Activated naive CD4-positive, alpha-beta T cell treated with Interleukin-2 at 50 U/mL for 16 hours (primary cell): ENCODE measurements at regions not wholly inside any gene's neighbourhood (a gene's known extent, or its start where the extent isn't known, plus 50 kb on each side); places are given as distances from the start of the nearest gene placed in this dataset.
"Not testable (repeated sequence)": the region's sequence is repeated elsewhere in the genome, so short reads cannot be mapped to it uniquely, and the experiment has no call there.

Experiments used
- DNase-seq: peaks from one replicate; pipeline ENCODE4 v3.0.0-alpha.2; 2020

GRCh38 chr10:94131885-94132284 is 138.2 kb downstream of the PLCE1 start:
- DNase-seq: no peak

GRCh38 chr10:94133239-94133638 is 139.5 kb downstream of the PLCE1 start:
- DNase-seq: no peak

GRCh38 chr10:94137747-94138146 is 144.0 kb downstream of the PLCE1 start:
- no peak for DNase-seq

GRCh38 chr10:94138391-94138790 is 144.7 kb downstream of the PLCE1 start:
- DNase-seq: no peak

DNA sequence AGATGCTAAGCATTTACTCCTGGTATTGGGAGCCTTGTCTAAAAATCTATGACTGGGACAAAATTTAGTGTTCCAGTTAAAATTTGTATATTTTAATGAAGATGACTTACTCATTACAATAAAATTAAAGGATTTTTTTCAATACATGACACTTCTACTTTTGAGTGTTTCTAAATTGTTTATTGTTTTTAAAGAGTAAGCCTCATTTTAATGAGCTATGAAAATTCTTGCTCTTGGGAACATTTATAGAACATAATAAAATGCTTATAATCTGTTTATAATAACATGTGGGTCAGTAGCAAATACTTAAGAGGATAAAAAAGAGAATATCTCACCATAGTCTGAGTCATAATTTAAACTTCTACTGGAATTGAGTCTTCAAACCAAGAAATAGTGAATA is 149.5 kb downstream of the PLCE1 start:
- no peak for DNase-seq

DNA sequence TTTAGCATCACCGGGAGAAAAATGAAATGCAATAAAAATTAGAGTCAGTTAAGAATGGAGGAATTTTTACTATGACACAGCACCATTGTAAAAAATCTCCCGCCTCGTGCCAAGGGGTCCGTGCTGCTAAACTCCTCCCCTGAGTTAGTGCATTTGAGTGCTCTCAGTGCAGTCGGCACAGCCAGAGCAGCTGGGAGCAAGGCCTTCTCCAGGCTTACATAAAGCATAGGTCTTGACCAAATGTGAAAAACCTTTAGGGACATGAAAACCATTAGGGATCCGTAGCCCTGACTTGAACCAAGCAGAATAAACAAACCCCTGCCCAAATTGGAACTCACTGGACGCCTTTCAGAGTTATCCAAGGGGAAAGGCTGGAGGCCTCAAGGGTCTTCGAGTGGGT is 152.6 kb downstream of the PLCE1 start:
- DNase-seq: no peak

DNA sequence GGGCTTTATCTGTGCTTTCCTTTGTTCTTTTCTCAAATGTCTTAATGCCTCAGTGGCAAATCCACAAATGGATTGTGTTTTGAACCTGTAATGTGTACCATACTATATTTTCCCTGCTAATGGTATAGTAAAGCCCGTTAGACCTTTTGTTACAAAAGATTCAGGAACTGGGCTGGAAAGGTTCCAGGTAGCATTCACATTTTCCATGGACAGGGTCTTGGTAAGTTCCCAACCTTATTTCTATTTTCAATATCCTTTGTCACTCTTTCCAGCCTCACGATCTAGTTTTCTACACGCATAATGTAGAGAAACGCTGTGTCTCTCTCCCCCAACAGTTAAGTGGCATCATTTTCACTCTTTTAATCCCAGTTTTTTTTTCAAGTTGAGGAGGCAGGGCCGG is 153.0 kb downstream of the PLCE1 start:
- DNase-seq: no peak

DNA sequence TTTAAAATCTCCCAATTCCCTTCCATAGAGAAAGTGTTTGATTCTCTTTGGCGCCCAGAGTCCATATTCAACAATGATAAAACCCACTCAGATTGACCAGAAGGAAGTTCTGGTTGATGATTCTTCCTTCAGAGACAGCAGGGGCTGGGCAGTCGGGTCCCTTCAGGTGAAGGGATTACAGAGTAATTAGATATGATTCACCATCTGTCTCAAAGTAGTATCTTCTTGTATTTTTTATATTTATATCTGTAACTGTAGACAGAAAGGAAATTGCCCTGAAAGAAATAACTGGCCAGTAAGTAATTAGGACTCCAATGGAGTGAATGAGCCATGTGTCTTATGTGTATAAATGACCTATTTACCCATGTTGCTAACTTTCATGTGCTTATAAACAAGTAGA is 156.0 kb downstream of the PLCE1 start:
- no peak for DNase-seq

DNA sequence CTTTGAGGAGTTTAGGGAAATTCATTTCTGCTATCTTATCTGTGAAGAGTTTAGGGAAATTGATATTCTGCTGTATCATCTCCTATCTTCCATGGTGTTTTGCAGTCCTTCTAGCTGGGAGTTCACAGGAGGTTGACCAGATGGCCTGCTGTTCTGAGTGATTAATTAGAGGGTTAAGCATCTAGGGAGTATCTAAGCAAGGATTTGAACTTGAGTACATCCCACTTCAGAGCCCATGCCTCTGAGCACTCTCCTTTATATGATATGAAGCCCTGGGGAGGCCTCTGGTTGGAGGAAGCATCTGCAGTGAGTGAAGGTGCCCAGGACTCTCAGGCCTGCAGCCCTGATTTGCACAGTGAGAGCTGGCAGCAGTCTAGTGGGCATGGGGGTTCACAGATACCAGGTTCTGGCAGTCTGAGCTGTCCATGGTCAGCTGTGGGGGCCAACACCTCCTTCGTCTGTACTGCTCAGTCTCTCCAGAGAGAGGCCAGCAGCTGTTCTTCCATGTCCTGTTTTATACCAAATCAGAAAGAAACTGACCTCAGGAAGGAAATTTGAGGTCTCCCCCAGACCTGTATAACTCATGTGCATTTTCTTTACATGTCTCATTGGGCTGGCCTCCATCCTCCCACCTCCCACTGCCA is 156.9 kb downstream of the PLCE1 start:
- no peak for DNase-seq

GRCh38 chr10:94155722-94156271 is 162.1 kb downstream of the PLCE1 start:
- no peak for DNase-seq

GRCh38 chr10:94156453-94156852 is 162.7 kb downstream of the PLCE1 start:
- no peak for DNase-seq

- DNase-seq: not testable (repeated sequence)
These were observed 171.5 kb downstream of the PLCE1 start for GRCh38 chr10:94165158-94165611.

DNA sequence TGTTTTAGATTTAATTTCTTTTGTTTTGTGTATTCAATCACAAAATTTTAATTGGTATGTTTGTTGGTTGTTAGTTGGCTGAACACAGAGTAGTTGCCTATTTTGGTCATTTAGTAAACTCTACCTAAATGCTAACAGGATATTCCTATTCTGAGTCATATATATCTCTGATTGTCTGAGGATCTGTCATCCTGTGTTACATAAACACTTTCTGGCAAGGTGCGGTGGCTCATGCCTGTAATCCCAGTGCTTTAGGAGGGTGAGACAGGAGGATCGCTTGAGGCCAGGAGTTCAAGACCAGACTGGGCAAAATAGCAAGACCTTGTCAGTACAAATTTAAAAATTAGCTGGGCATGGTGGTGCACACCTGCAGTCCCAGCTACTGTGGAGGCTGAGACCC is 178.6 kb downstream of the PLCE1 start:
- no peak for DNase-seq

- DNase-seq: no peak
These were observed 179.9 kb downstream of the PLCE1 start for GRCh38 chr10:94173594-94173993.

DNA sequence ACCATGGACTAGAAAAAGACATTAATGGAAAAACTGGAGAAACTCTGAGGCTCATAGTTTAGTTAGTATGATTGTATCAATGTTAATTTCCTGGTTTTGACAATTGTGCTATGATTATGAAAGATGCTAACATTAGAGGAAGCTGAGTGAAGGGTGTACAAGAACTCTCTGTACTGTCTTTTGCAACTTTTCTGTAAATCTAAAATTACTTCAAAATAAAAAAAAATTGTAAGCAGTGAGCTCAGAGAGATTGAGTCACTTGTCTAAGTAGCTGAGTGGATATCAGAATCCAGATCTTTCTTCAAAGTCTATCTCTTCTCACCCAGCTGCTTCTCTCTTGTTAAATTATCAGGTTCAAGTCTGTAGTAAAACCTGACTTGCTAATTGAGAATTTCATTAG is 181.1 kb downstream of the PLCE1 start:
- no peak for DNase-seq

DNA sequence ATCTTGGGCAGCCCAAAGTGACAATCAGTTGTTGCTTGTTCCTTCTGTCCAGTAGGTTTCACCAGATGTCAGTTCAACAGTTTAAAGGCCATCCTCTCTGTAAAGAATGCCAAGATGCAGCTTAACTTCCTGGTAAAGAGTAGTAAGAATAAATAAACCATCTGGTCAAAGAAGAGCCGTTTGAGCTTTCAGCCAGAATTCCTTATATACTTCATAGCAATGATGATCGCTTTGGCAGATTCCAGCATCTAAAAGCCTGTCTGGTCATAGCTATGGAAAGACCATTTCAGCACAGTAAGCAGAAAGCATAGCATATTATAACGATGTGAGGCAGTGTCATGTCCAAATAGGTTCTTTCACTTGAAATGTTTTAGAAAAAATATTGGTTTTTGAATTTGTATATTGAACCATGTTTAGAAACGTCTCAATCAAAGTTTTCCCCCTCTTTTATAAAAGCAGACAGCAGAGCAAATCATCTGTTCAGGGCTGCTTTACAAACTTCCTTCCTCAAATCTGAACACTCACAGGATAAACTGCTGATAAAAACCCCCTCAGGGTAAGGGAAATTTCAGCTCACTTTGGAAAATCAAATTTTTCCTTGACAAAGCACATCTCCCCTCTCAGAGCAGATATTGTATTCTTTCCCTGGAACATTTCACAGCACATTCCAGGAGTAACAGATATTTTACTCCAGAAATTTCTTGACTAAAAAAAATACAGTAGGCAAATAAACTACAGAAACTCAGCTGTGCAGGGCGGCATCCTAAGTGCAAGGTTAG is 184.1 kb downstream of the NOC3L start:
- no peak for DNase-seq

DNA sequence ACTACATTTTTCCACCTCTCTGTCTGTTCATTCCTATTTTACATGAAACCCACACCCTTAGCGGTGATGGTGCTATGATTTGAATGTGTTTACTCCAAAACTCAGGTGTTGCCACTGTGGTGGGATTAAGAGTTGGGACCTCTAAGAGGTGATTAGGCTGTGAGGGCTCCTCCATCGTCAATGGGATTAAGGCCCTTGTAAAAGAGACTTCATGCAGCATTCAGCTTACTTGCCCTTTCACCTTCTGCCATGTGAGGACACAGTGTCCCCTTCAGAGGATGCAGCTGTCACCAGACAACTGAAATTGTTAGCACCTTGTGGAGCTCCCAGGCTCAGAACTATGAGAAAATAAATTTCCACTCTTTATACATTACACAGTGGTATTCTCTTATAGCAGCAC is 182.2 kb downstream of the NOC3L start:
- no peak for DNase-seq

- DNase-seq: no peak
These were observed 179.0 kb downstream of the NOC3L start for GRCh38 chr10:94183666-94184264.

DNA sequence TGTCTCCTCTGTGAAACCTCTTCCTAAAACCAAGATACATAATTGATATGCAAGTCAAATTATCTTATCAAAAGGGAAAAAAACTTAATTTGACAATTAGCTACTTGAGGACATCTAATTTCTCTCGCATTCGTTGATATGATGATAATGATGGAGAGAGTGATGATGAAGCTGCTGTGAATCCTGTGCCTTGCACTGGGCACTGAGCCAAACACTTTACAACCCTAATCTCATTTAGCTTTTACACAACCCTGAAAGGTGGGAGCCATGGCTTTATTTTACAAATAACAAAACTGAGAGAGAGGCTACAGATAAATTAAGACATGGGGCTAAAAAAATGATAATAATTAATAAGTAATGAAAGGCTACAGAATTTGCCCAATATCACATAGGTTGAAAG is 176.0 kb downstream of the NOC3L start:
- DNase-seq: no peak

- no peak for DNase-seq
These were observed 170.4 kb downstream of the NOC3L start for GRCh38 chr10:94192333-94192732.

DNA sequence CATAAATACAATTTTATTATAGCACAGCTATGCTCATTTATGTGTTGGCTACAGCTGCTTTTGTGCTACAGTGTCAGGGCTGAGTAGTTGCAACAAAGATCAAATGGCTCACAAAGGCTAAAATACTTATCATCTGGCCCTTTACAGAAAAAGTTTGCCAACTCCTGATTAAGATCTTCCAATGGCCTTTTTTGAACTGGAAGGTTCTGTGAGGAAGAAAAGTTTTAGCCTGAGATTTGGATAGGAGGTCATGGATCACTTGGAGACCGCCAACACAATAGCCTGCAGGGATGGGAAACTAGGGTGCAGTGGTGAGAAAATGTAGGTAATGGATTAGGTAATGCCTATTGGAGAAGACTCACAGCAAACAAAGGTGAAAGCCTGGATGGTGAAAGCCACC is 169.8 kb downstream of the NOC3L start:
- DNase-seq: no peak

GRCh38 chr10:94193466-94193924 is 169.2 kb downstream of the NOC3L start:
- DNase-seq: no peak

DNA sequence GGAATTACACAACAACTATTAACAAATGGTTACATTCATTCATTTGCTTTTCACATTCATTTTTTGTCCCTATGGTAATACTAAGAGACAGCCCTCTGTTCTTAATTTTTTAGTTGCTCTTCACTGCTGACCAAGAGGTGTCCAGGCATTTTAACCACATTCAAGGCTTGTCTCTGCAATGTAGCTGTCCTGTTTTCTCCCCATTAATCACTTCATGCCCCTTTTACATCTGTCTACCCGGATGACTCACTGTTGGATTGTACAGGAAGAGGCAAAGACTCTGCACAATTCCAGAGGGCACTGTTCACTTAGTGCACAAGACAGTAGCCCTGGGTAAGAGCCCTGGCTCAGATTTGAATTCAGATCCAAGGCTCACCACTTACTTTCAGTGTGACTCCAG is 168.5 kb downstream of the NOC3L start:
- no peak for DNase-seq

GRCh38 chr10:94197241-94197640 is 165.5 kb downstream of the NOC3L start:
- no peak for DNase-seq
